Effector CD8-positive, alpha-beta T cell (primary cell): ENCODE measurements at regions not wholly inside any gene's neighbourhood (a gene's known extent, or its start where the extent isn't known, plus 50 kb on each side); places are given as distances from the start of the nearest gene placed in this dataset.
"Not testable (repeated sequence)": the region's sequence is repeated elsewhere in the genome, so short reads cannot be mapped to it uniquely, and the experiment has no call there.

Experiments
- DNase-seq: peaks from one replicate; lab custom pipeline; 2025; lab: John Stamatoyannopoulos, UW

GRCh38 chr14:48723841-48724495 lies 862.2 kb downstream of the RPS29 start:
- no peak for DNase-seq

- DNase-seq = no peak
These were observed 871.8 kb downstream of the RPS29 start for GRCh38 chr14:48714366-48714765.

- DNase-seq = no peak
These were observed 876.0 kb downstream of the RPS29 start for GRCh38 chr14:48710133-48710532.

- DNase-seq = no peak
These were observed 876.8 kb downstream of the RPS29 start for GRCh38 chr14:48709277-48709785.

- no peak for DNase-seq
These were observed 881.5 kb downstream of the RPS29 start for GRCh38 chr14:48704639-48705038.

- DNase-seq = no peak
These were observed 882.3 kb downstream of the RPS29 start for GRCh38 chr14:48703728-48704467.

GRCh38 chr14:48697362-48697761 lies 888.8 kb downstream of the RPS29 start:
- not testable (repeated sequence) for DNase-seq

- no peak for DNase-seq
These were observed 892.4 kb downstream of the RPS29 start for GRCh38 chr14:48693793-48694192.

- DNase-seq = no peak
These were observed 895.8 kb downstream of the RPS29 start for GRCh38 chr14:48690349-48690748.

GRCh38 chr14:48686650-48687049 lies 899.5 kb downstream of the RPS29 start:
- no peak for DNase-seq

GRCh38 chr14:48672506-48672905 lies 913.7 kb downstream of the RPS29 start:
- DNase-seq = no peak

GRCh38 chr14:48670939-48671338 lies 915.2 kb downstream of the RPS29 start:
- no peak for DNase-seq

- no peak for DNase-seq
These were observed 920.9 kb downstream of the RPS29 start for GRCh38 chr14:48665077-48665784.

GRCh38 chr14:48643241-48643640 lies 942.9 kb downstream of the RPS29 start:
- no peak for DNase-seq

- no peak for DNase-seq
These were observed 953.5 kb upstream of the MDGA2 start for GRCh38 chr14:48628870-48629269.

GRCh38 chr14:48622980-48623379 lies 947.6 kb upstream of the MDGA2 start:
- no peak for DNase-seq

- no peak for DNase-seq
These were observed 942.7 kb upstream of the MDGA2 start for GRCh38 chr14:48618057-48618456.

GRCh38 chr14:48616931-48617330 lies 941.5 kb upstream of the MDGA2 start:
- no peak for DNase-seq

GRCh38 chr14:48615618-48616017 lies 940.2 kb upstream of the MDGA2 start:
- no peak for DNase-seq

GRCh38 chr14:48614003-48614402 lies 938.6 kb upstream of the MDGA2 start:
- DNase-seq = no peak

- not testable (repeated sequence) for DNase-seq
These were observed 931.6 kb upstream of the MDGA2 start for GRCh38 chr14:48606960-48607359.

- DNase-seq = no peak
These were observed 923.1 kb upstream of the MDGA2 start for GRCh38 chr14:48598458-48598857.

- DNase-seq = no peak
These were observed 910.7 kb upstream of the MDGA2 start for GRCh38 chr14:48586099-48586498.
